IMR-90 (cell line): ENCODE measurements at regions not wholly inside any gene's neighbourhood (a gene's known extent, or its start where the extent isn't known, plus 50 kb on each side); places are given as distances from the start of the nearest gene placed in this dataset.

Source experiments
- MAFK ChIP-seq: IDR thresholded peaks from 2 replicates; pipeline ENCODE4 v1.6.1; 2012; ENCODE audit warnings: low read depth, low read length, improper control_type of control experiment
- POLR2A ChIP-seq: IDR thresholded peaks from 2 replicates; pipeline ENCODE4 v1.6.1; 2012; ENCODE audit warnings: mild to moderate bottlenecking, low read depth, low read length
- TF ChIP-seq, protein P1 (sequence below): conservative IDR thresholded peaks from 2 replicates; pipeline ENCODE4 v1.5.1; 2012; ENCODE audit warnings: mild to moderate bottlenecking, low read depth, low read length, improper control_type of control experiment
- TF ChIP-seq, protein P2 (sequence below): fragments of 150-350 bp; IDR thresholded peaks from 2 replicates; pipeline ENCODE4 v1.6.1; 2017; ENCODE audit warnings: mild to moderate bottlenecking, antibody characterized with exemption, low read length, low read depth
- TF ChIP-seq, protein P3 (sequence below): fragments of 150-350 bp; IDR thresholded peaks from 2 replicates; pipeline ENCODE4 v1.6.1; 2016; ENCODE audit warnings: low read depth, mild to moderate bottlenecking, low read length, moderate library complexity, borderline replicate concordance

DNA sequence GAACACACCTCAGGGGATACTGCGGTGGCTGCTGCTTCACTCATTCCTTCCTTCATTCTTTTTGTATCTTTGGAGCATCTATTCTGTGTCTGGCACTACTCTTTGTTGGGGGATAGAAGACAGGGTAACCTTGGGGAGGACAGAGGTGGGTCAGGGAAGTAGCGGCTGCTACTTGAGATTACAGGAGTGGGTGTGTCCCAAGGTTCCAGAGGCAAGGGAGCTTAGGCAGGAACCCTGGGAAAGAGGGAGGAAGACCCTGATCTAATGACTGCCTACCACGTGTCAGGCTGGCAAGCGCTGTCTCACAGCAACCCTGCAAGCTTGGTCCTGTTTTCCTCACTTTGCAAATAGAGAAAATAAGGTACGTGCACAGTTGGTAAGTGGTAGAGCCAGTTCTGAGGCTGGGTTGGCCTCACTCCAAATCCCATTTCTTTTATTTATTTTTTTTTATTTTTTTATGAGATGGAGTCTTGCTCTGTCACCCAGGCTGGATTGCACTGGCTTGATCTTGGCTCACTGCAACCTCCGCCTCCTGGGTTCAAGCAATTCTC, 985.9 kb upstream of the ZNF722 start:
- TF ChIP-seq, protein P1, sequence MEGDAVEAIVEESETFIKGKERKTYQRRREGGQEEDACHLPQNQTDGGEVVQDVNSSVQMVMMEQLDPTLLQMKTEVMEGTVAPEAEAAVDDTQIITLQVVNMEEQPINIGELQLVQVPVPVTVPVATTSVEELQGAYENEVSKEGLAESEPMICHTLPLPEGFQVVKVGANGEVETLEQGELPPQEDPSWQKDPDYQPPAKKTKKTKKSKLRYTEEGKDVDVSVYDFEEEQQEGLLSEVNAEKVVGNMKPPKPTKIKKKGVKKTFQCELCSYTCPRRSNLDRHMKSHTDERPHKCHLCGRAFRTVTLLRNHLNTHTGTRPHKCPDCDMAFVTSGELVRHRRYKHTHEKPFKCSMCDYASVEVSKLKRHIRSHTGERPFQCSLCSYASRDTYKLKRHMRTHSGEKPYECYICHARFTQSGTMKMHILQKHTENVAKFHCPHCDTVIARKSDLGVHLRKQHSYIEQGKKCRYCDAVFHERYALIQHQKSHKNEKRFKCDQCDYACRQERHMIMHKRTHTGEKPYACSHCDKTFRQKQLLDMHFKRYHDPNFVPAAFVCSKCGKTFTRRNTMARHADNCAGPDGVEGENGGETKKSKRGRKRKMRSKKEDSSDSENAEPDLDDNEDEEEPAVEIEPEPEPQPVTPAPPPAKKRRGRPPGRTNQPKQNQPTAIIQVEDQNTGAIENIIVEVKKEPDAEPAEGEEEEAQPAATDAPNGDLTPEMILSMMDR = no peak
- no peak for TF ChIP-seq POLR2A
- no peak for TF ChIP-seq MAFK
- TF ChIP-seq, protein P2, sequence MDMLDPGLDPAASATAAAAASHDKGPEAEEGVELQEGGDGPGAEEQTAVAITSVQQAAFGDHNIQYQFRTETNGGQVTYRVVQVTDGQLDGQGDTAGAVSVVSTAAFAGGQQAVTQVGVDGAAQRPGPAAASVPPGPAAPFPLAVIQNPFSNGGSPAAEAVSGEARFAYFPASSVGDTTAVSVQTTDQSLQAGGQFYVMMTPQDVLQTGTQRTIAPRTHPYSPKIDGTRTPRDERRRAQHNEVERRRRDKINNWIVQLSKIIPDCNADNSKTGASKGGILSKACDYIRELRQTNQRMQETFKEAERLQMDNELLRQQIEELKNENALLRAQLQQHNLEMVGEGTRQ = no peak
- TF ChIP-seq, protein P3, sequence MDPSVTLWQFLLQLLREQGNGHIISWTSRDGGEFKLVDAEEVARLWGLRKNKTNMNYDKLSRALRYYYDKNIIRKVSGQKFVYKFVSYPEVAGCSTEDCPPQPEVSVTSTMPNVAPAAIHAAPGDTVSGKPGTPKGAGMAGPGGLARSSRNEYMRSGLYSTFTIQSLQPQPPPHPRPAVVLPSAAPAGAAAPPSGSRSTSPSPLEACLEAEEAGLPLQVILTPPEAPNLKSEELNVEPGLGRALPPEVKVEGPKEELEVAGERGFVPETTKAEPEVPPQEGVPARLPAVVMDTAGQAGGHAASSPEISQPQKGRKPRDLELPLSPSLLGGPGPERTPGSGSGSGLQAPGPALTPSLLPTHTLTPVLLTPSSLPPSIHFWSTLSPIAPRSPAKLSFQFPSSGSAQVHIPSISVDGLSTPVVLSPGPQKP = no peak
